Stimulated activated CD8-positive, alpha-beta memory T cell treated with anti-CD3 and anti-CD28 coated beads, Interleukin-4, amount 100 ng/mL, for 48 hours (primary cell): ENCODE measurements at regions not wholly inside any gene's neighbourhood (a gene's known extent, or its start where the extent isn't known, plus 50 kb on each side); places are given as distances from the start of the nearest gene placed in this dataset.
"Not testable (repeated sequence)": the region's sequence is repeated elsewhere in the genome, so short reads cannot be mapped to it uniquely, and the experiment has no call there.

Experiments used
- DNase-seq: peaks from one replicate; pipeline ENCODE4 v3.0.0-alpha.2; 2020

- DNase-seq: no peak
Observed at GRCh38 chr1:55896210-55896609, 681.0 kb upstream of the USP24 start.

GRCh38 chr1:55894521-55894920, 679.4 kb upstream of the USP24 start:
- no peak for DNase-seq

- no peak for DNase-seq
Observed at GRCh38 chr1:55893155-55893554, 678.0 kb upstream of the USP24 start.

- no peak for DNase-seq
Observed at GRCh38 chr1:55888685-55889317, 673.6 kb upstream of the USP24 start.

GRCh38 chr1:55886856-55887712, 671.9 kb upstream of the USP24 start:
- DNase-seq: no peak

GRCh38 chr1:55885619-55886018, 670.5 kb upstream of the USP24 start:
- no peak for DNase-seq

- no peak for DNase-seq
Observed at GRCh38 chr1:55882931-55883330, 667.8 kb upstream of the USP24 start.

- DNase-seq: no peak
Observed at GRCh38 chr1:55879346-55879745, 664.2 kb upstream of the USP24 start.

GRCh38 chr1:55877437-55878232, 662.5 kb upstream of the USP24 start:
- no peak for DNase-seq

GRCh38 chr1:55876276-55877060, 661.3 kb upstream of the USP24 start:
- DNase-seq: no peak

- DNase-seq: no peak
Observed at GRCh38 chr1:55870106-55870505, 654.9 kb upstream of the USP24 start.

GRCh38 chr1:55869065-55869464, 653.9 kb upstream of the USP24 start:
- no peak for DNase-seq

GRCh38 chr1:55868026-55868425, 652.9 kb upstream of the USP24 start:
- no peak for DNase-seq

GRCh38 chr1:55867304-55867843, 652.2 kb upstream of the USP24 start:
- no peak for DNase-seq

GRCh38 chr1:55865778-55866177, 650.6 kb upstream of the USP24 start:
- not testable (repeated sequence) for DNase-seq

GRCh38 chr1:55864251-55864650, 649.1 kb upstream of the USP24 start:
- DNase-seq: no peak

- no peak for DNase-seq
Observed at GRCh38 chr1:55861676-55862340, 646.6 kb upstream of the USP24 start.

GRCh38 chr1:55860798-55861519, 645.8 kb upstream of the USP24 start:
- no peak for DNase-seq

GRCh38 chr1:55860326-55860725, 645.2 kb upstream of the USP24 start:
- no peak for DNase-seq

GRCh38 chr1:55854911-55855310, 639.7 kb upstream of the USP24 start:
- DNase-seq: no peak

- no peak for DNase-seq
Observed at GRCh38 chr1:55848906-55849305, 633.7 kb upstream of the USP24 start.
